ENCODE measurements at regions not wholly inside any gene's neighbourhood (a gene's known extent, or its start where the extent isn't known, plus 50 kb on each side); places are given as distances from the start of the nearest gene placed in this dataset.

GRCh38 chr5:67827541-67827940 is 388.0 kb upstream of the PIK3R1 start:
- Histone ChIP-seq H3K4me1 (ENCODE audit: control insufficient read depth in 1 of 2, insufficient read depth in 2 of 2, low read length in 2 of 2) (no peaks in the 10 kb centered on the region), H2AFZ (ENCODE audit: insufficient read depth, low read length, poor library complexity) (no peak overlapping the region), H3K9ac (ENCODE audit: low read length) (no peak overlapping the region), H2AK5ac (ENCODE audit: low read length) (no peak overlapping the region), H3K18ac (ENCODE audit: low read length) (no peak overlapping the region), H4K12ac (ENCODE audit: low read depth, low read length) (no peak overlapping the region), H3K14ac (ENCODE audit: low read length) (no peak overlapping the region), H4K91ac (ENCODE audit: low read depth, low read length) (no peak overlapping the region), H3K27me3 (ENCODE audit: insufficient read depth, low read length) (no peaks in the 10 kb centered on the region), H3K4me3 (ENCODE audit: low read depth, low read length) (no peak overlapping the region), H2BK5ac (ENCODE audit: low read depth, low read length, poor library complexity) (no peak overlapping the region), H3K9me3 (ENCODE audit: insufficient read depth, low read depth, low read length) (no peaks in the 10 kb centered on the region), H3K23ac (ENCODE audit: low read length) (no peak overlapping the region), H3K27ac (ENCODE audit: low read depth, low read length) (no peak overlapping the region), H2BK120ac (ENCODE audit: insufficient read depth, low read length, poor library complexity) (no peak overlapping the region), H2BK12ac (ENCODE audit: low read length) (no peak overlapping the region), H3K4me2 (ENCODE audit: low read length) (no peak overlapping the region), H3K79me1 (ENCODE audit: low read length) (no peaks in the 10 kb centered on the region), H3K79me2 (ENCODE audit: control insufficient read depth, insufficient read depth, low read length, poor library complexity) (no peaks in the 10 kb centered on the region), H4K8ac (ENCODE audit: low read depth, low read length) (no peak overlapping the region), H3K36me3 (ENCODE audit: control insufficient read depth in 1 of 2, insufficient read depth in 2 of 2, low read length in 2 of 2) (no peaks in the 10 kb centered on the region), H3K4ac (ENCODE audit: low read depth, low read length) (no peak overlapping the region)
- DNase-seq, result no peak
- no CpG with 5 or more reads among the region's 7 CpGs for WGBS (ENCODE audit: extremely low coverage, insufficient coverage, insufficient read length)

- Histone ChIP-seq H3K18ac (ENCODE audit: low read length) (no peak overlapping the region), H3K79me1 (ENCODE audit: low read length) (no peaks in the 10 kb centered on the region), H3K4me1 (ENCODE audit: control insufficient read depth in 1 of 2, insufficient read depth in 2 of 2, low read length in 2 of 2) (no peaks in the 10 kb centered on the region), H2BK12ac (ENCODE audit: low read length) (no peak overlapping the region), H3K4ac (ENCODE audit: low read depth, low read length) (no peak overlapping the region), H2AK5ac (ENCODE audit: low read length) (no peak overlapping the region), H4K91ac (ENCODE audit: low read depth, low read length) (no peak overlapping the region), H3K23ac (ENCODE audit: low read length) (no peak overlapping the region), H2BK120ac (ENCODE audit: insufficient read depth, low read length, poor library complexity) (no peak overlapping the region), H2BK5ac (ENCODE audit: low read depth, low read length, poor library complexity) (no peak overlapping the region), H3K27me3 (ENCODE audit: insufficient read depth, low read length) (no peaks in the 10 kb centered on the region), H3K79me2 (ENCODE audit: control insufficient read depth, insufficient read depth, low read length, poor library complexity) (no peaks in the 10 kb centered on the region), H3K36me3 (ENCODE audit: control insufficient read depth in 1 of 2, insufficient read depth in 2 of 2, low read length in 2 of 2) (no peaks in the 10 kb centered on the region), H4K12ac (ENCODE audit: low read depth, low read length) (no peak overlapping the region), H3K9me3 (ENCODE audit: insufficient read depth, low read depth, low read length) (no peaks in the 10 kb centered on the region), H3K4me3 (ENCODE audit: low read depth, low read length) (no peak overlapping the region), H2AFZ (ENCODE audit: insufficient read depth, low read length, poor library complexity) (no peak overlapping the region), H3K14ac (ENCODE audit: low read length) (no peak overlapping the region), H4K8ac (ENCODE audit: low read depth, low read length) (no peak overlapping the region), H3K27ac (ENCODE audit: low read depth, low read length) (no peak overlapping the region), H3K9ac (ENCODE audit: low read length) (peak overlapping the region; percentile 58), H3K4me2 (ENCODE audit: low read length) (no peak overlapping the region)
- no peak for DNase-seq
- no CpG with 5 or more reads among the region's 3 CpGs for WGBS (ENCODE audit: extremely low coverage, insufficient coverage, insufficient read length)
Observed at GRCh38 chr5:67824852-67825251, 390.7 kb upstream of the PIK3R1 start.

GRCh38 chr5:67817652-67818051 is 397.9 kb upstream of the PIK3R1 start:
- Histone ChIP-seq H4K12ac (ENCODE audit: low read depth, low read length) (no peak overlapping the region), H4K91ac (ENCODE audit: low read depth, low read length) (peak overlapping the region; percentile 47), H2AK5ac (ENCODE audit: low read length) (no peak overlapping the region), H3K18ac (ENCODE audit: low read length) (no peak overlapping the region), H3K27ac (ENCODE audit: low read depth, low read length) (no peak overlapping the region), H3K36me3 (ENCODE audit: control insufficient read depth in 1 of 2, insufficient read depth in 2 of 2, low read length in 2 of 2) (no peaks in the 10 kb centered on the region), H3K4ac (ENCODE audit: low read depth, low read length) (no peak overlapping the region), H2AFZ (ENCODE audit: insufficient read depth, low read length, poor library complexity) (no peak overlapping the region), H3K14ac (ENCODE audit: low read length) (peak overlapping the region; percentile 40), H4K8ac (ENCODE audit: low read depth, low read length) (no peak overlapping the region), H2BK120ac (ENCODE audit: insufficient read depth, low read length, poor library complexity) (no peak overlapping the region), H3K4me2 (ENCODE audit: low read length) (no peak overlapping the region), H2BK12ac (ENCODE audit: low read length) (no peak overlapping the region), H3K4me3 (ENCODE audit: low read depth, low read length) (no peak overlapping the region), H3K79me1 (ENCODE audit: low read length) (no peaks in the 10 kb centered on the region), H3K23ac (ENCODE audit: low read length) (no peak overlapping the region), H3K79me2 (ENCODE audit: control insufficient read depth, insufficient read depth, low read length, poor library complexity) (no peaks in the 10 kb centered on the region), H3K27me3 (ENCODE audit: insufficient read depth, low read length) (no peaks in the 10 kb centered on the region), H3K9me3 (ENCODE audit: insufficient read depth, low read depth, low read length) (no peaks in the 10 kb centered on the region), H3K4me1 (ENCODE audit: control insufficient read depth in 1 of 2, insufficient read depth in 2 of 2, low read length in 2 of 2) (no peaks in the 10 kb centered on the region), H2BK5ac (ENCODE audit: low read depth, low read length, poor library complexity) (no peak overlapping the region), H3K9ac (ENCODE audit: low read length) (no peak overlapping the region)
- peak in 1 of 2 donors; percentile 15 for DNase-seq
- WGBS (ENCODE audit: extremely low coverage, insufficient coverage, insufficient read length), result no CpG with 5 or more reads among the region's 14 CpGs

- no peak overlapping the region for H3K23ac ChIP-seq (ENCODE audit: low read length)
- H3K4me2 ChIP-seq (ENCODE audit: low read length), result no peak overlapping the region
- H3K27ac ChIP-seq (ENCODE audit: low read depth, low read length), result no peak overlapping the region
- H3K18ac ChIP-seq (ENCODE audit: low read length), result no peak overlapping the region
- no peaks in the 10 kb centered on the region for H3K9me3 ChIP-seq (ENCODE audit: insufficient read depth, low read depth, low read length)
- no peaks in the 10 kb centered on the region for H3K27me3 ChIP-seq (ENCODE audit: insufficient read depth, low read length)
- no peak overlapping the region for H2BK12ac ChIP-seq (ENCODE audit: low read length)
- H3K4me1 ChIP-seq (ENCODE audit: control insufficient read depth in 1 of 2, insufficient read depth in 2 of 2, low read length in 2 of 2), result no peaks in the 10 kb centered on the region
- no peak overlapping the region for H4K12ac ChIP-seq (ENCODE audit: low read depth, low read length)
- no peak overlapping the region for H2AK5ac ChIP-seq (ENCODE audit: low read length)
- H3K4ac ChIP-seq (ENCODE audit: low read depth, low read length), result no peak overlapping the region
- H4K8ac ChIP-seq (ENCODE audit: low read depth, low read length), result no peak overlapping the region
- no peaks in the 10 kb centered on the region for H3K79me2 ChIP-seq (ENCODE audit: control insufficient read depth, insufficient read depth, low read length, poor library complexity)
- H3K36me3 ChIP-seq (ENCODE audit: control insufficient read depth in 1 of 2, insufficient read depth in 2 of 2, low read length in 2 of 2), result no peaks in the 10 kb centered on the region
- H2BK5ac ChIP-seq (ENCODE audit: low read depth, low read length, poor library complexity), result no peak overlapping the region
- H3K4me3 ChIP-seq (ENCODE audit: low read depth, low read length), result no peak overlapping the region
- H3K14ac ChIP-seq (ENCODE audit: low read length), result no peak overlapping the region
- no peak overlapping the region for H4K91ac ChIP-seq (ENCODE audit: low read depth, low read length)
- no peak overlapping the region for H2BK120ac ChIP-seq (ENCODE audit: insufficient read depth, low read length, poor library complexity)
- no peak overlapping the region for H2AFZ ChIP-seq (ENCODE audit: insufficient read depth, low read length, poor library complexity)
- DNase-seq, result no peak
- no peaks in the 10 kb centered on the region for H3K79me1 ChIP-seq (ENCODE audit: low read length)
- H3K9ac ChIP-seq (ENCODE audit: low read length), result no peak overlapping the region
Observed at GRCh38 chr5:67816456-67816855, 399.1 kb upstream of the PIK3R1 start.
